ENCODE measurements at regions not wholly inside any gene's neighbourhood (a gene's known extent, or its start where the extent isn't known, plus 50 kb on each side); places are given as distances from the start of the nearest gene placed in this dataset.

DNA sequence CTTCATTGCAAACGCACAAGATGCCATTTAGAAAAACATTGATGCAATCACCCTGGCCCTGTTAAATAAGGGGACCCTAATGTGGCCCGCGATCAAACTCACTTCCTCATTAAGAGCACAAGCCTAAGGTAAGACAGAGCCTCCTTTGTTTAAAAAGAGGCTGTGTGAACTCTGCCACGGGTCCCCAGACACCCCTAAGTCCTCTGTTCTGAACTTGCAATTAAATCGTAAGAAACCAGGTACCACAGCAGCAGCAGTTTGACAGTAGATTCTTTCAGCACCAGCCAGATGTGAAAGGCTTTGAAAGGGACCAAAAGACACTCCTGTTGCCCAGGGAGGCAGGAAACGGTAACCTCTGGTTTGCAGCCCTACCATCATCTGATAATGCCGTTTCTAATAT is 346.3 kb downstream of the TMEM167A start:
- Histone ChIP-seq H3K36me3 (ENCODE audit: control insufficient read depth in 4 of 4, insufficient read depth in 3 of 4, low read depth in 1 of 4, low read length in 3 of 4) (no peaks in the 10 kb centered on the region), H3K27me3 (ENCODE audit: control insufficient read depth in 4 of 4, insufficient read depth in 4 of 4, low read length in 3 of 4) (no peaks in the 10 kb centered on the region), H3K9me3 (ENCODE audit: control insufficient read depth in 4 of 4, low read length in 3 of 4) (no peaks in the 10 kb centered on the region), H3K27ac (ENCODE audit: low read depth in 1 of 2, low read length in 2 of 2) (no peak overlapping the region), H3K4me3 (ENCODE audit: low read depth in 1 of 3, low read length in 3 of 3) (no peak overlapping the region), H3K4me1 (ENCODE audit: control insufficient read depth in 4 of 4, insufficient read depth in 4 of 4, low read length in 3 of 4) (no peaks in the 10 kb centered on the region), H3K9ac (ENCODE audit: low read depth in 1 of 2, low read length in 2 of 2) (no peak overlapping the region)
- TF ChIP-seq, protein P1, sequence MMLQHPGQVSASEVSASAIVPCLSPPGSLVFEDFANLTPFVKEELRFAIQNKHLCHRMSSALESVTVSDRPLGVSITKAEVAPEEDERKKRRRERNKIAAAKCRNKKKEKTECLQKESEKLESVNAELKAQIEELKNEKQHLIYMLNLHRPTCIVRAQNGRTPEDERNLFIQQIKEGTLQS (IDR thresholded peaks at IDR 0.05) = no peak
- TF ChIP-seq NR2F2 (IDR thresholded peaks at IDR 0.05) = no peak
- TF ChIP-seq JUND (IDR thresholded peaks at IDR 0.05) = no peak
- TF ChIP-seq, protein P2, sequence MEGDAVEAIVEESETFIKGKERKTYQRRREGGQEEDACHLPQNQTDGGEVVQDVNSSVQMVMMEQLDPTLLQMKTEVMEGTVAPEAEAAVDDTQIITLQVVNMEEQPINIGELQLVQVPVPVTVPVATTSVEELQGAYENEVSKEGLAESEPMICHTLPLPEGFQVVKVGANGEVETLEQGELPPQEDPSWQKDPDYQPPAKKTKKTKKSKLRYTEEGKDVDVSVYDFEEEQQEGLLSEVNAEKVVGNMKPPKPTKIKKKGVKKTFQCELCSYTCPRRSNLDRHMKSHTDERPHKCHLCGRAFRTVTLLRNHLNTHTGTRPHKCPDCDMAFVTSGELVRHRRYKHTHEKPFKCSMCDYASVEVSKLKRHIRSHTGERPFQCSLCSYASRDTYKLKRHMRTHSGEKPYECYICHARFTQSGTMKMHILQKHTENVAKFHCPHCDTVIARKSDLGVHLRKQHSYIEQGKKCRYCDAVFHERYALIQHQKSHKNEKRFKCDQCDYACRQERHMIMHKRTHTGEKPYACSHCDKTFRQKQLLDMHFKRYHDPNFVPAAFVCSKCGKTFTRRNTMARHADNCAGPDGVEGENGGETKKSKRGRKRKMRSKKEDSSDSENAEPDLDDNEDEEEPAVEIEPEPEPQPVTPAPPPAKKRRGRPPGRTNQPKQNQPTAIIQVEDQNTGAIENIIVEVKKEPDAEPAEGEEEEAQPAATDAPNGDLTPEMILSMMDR (IDR thresholded peaks at IDR 0.05; ENCODE audit: low read depth, low read length, missing input control) = no peak
- no peak for TF ChIP-seq MAX (IDR thresholded peaks at IDR 0.05)
- no peak for TF ChIP-seq GABPA (IDR thresholded peaks at IDR 0.05 in 1 of 2, conservative IDR thresholded peaks at IDR 0.05 in 1 of 2)
- TF ChIP-seq RXRA (IDR thresholded peaks at IDR 0.05) = no peak
- no peak for TF ChIP-seq REST (IDR thresholded peaks at IDR 0.05)
- no peak for TF ChIP-seq TAF1 (conservative IDR thresholded peaks at IDR 0.05)
- TF ChIP-seq FOXA1 (IDR thresholded peaks at IDR 0.05) = no peak
- TF ChIP-seq, protein P3, sequence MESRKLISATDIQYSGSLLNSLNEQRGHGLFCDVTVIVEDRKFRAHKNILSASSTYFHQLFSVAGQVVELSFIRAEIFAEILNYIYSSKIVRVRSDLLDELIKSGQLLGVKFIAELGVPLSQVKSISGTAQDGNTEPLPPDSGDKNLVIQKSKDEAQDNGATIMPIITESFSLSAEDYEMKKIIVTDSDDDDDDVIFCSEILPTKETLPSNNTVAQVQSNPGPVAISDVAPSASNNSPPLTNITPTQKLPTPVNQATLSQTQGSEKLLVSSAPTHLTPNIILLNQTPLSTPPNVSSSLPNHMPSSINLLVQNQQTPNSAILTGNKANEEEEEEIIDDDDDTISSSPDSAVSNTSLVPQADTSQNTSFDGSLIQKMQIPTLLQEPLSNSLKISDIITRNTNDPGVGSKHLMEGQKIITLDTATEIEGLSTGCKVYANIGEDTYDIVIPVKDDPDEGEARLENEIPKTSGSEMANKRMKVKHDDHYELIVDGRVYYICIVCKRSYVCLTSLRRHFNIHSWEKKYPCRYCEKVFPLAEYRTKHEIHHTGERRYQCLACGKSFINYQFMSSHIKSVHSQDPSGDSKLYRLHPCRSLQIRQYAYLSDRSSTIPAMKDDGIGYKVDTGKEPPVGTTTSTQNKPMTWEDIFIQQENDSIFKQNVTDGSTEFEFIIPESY (IDR thresholded peaks at IDR 0.05) = no peak
- no peak for TF ChIP-seq EGR1 (IDR thresholded peaks at IDR 0.05; ENCODE audit: low read depth in 2 of 2)
- TF ChIP-seq HNF4A (conservative IDR thresholded peaks at IDR 0.05) = no peak
- no peak for TF ChIP-seq YY1 (IDR thresholded peaks at IDR 0.05)
- TF ChIP-seq FOXA2 (IDR thresholded peaks at IDR 0.05) = no peak
- no peak for TF ChIP-seq HNF4G (IDR thresholded peaks at IDR 0.05)
- TF ChIP-seq SP1 (IDR thresholded peaks at IDR 0.05) = no peak
- TF ChIP-seq RAD21 (IDR thresholded peaks at IDR 0.05) = no peak
- 51% methylated on average over 7 of the region's 7 CpGs for WGBS
- no peak for DNase-seq (ENCODE audit: low spot score)
